ENCODE measurements at regions not wholly inside any gene's neighbourhood (a gene's known extent, or its start where the extent isn't known, plus 50 kb on each side); places are given as distances from the start of the nearest gene placed in this dataset.
"Not testable (repeated sequence)": the region's sequence is repeated elsewhere in the genome, so short reads cannot be mapped to it uniquely, and the experiment has no call there.

- no peak for DNase-seq (ENCODE audit: low read depth, low spot score)
These were observed 860.8 kb upstream of the ACVR2A start for GRCh38 chr2:146984014-146984413.

GRCh38 chr2:146982393-146982846 is 862.4 kb upstream of the ACVR2A start:
- DNase-seq (ENCODE audit: low read depth, low spot score), result no peak

GRCh38 chr2:146981921-146982320 is 862.9 kb upstream of the ACVR2A start:
- DNase-seq (ENCODE audit: low read depth, low spot score), result no peak

- no peak for DNase-seq (ENCODE audit: low read depth, low spot score)
These were observed 865.1 kb upstream of the ACVR2A start for GRCh38 chr2:146979746-146980145.

- no peak for DNase-seq (ENCODE audit: low read depth, low spot score)
These were observed 866.0 kb upstream of the ACVR2A start for GRCh38 chr2:146978577-146979555.

- not testable (repeated sequence) for DNase-seq (ENCODE audit: low read depth, low spot score)
These were observed 873.8 kb upstream of the ACVR2A start for GRCh38 chr2:146970981-146971380.

- DNase-seq (ENCODE audit: low read depth, low spot score), result not testable (repeated sequence)
These were observed 875.1 kb upstream of the ACVR2A start for GRCh38 chr2:146969703-146970102.

GRCh38 chr2:146964494-146964893 is 880.3 kb upstream of the ACVR2A start:
- DNase-seq (ENCODE audit: low read depth, low spot score), result no peak

- DNase-seq (ENCODE audit: low read depth, low spot score), result no peak
These were observed 890.3 kb upstream of the ACVR2A start for GRCh38 chr2:146954544-146954943.

- DNase-seq (ENCODE audit: low read depth, low spot score), result no peak
These were observed 892.1 kb upstream of the ACVR2A start for GRCh38 chr2:146952696-146953095.

- DNase-seq (ENCODE audit: low read depth, low spot score), result no peak
These were observed 893.9 kb upstream of the ACVR2A start for GRCh38 chr2:146950911-146951310.

GRCh38 chr2:146950361-146950760 is 894.5 kb upstream of the ACVR2A start:
- DNase-seq (ENCODE audit: low read depth, low spot score), result no peak

GRCh38 chr2:146949400-146949799 is 895.4 kb upstream of the ACVR2A start:
- DNase-seq (ENCODE audit: low read depth, low spot score), result no peak

- no peak for DNase-seq (ENCODE audit: low read depth, low spot score)
These were observed 900.2 kb upstream of the ACVR2A start for GRCh38 chr2:146944601-146945000.

GRCh38 chr2:146939991-146940685 is 904.7 kb upstream of the ACVR2A start:
- DNase-seq (ENCODE audit: low read depth, low spot score), result no peak

- no peak for DNase-seq (ENCODE audit: low read depth, low spot score)
These were observed 909.9 kb upstream of the ACVR2A start for GRCh38 chr2:146934921-146935320.

GRCh38 chr2:146931109-146931508 is 913.7 kb upstream of the ACVR2A start:
- DNase-seq (ENCODE audit: low read depth, low spot score), result no peak

GRCh38 chr2:146927080-146927711 is 917.6 kb upstream of the ACVR2A start:
- no peak for DNase-seq (ENCODE audit: low read depth, low spot score)

GRCh38 chr2:146918280-146918679 is 926.5 kb upstream of the ACVR2A start:
- no peak for DNase-seq (ENCODE audit: low read depth, low spot score)

GRCh38 chr2:146917431-146918042 is 927.3 kb upstream of the ACVR2A start:
- no peak for DNase-seq (ENCODE audit: low read depth, low spot score)

- no peak for DNase-seq (ENCODE audit: low read depth, low spot score)
These were observed 927.9 kb upstream of the ACVR2A start for GRCh38 chr2:146916914-146917313.

- DNase-seq (ENCODE audit: low read depth, low spot score), result no peak
These were observed 931.4 kb upstream of the ACVR2A start for GRCh38 chr2:146913476-146913875.

All from activated CD4-positive, CD25-positive, alpha-beta regulatory T cell treated with anti-CD3 and anti-CD28 coated beads, Interleukin-2, amount 50 U/mL, for 16 hours (primary cell).